Mesothelial cell of epicardium (in vitro differentiated cells): ENCODE measurements at regions not wholly inside any gene's neighbourhood (a gene's known extent, or its start where the extent isn't known, plus 50 kb on each side); places are given as distances from the start of the nearest gene placed in this dataset.

Experiments
- DNase-seq, 2 experiments: peaks; one replicate each; pipeline ENCODE4 v3.0.0; 2021; ENCODE audit warnings: low spot score in 2 of 2; ENCODE audit not compliant: unreplicated experiment in 2 of 2
- H3K27ac Mint-ChIP-seq: 2 replicates; pipeline ENCODE4 v1.8.0; 2021; ENCODE audit warnings: mixed read lengths
- H3K27me3 Mint-ChIP-seq: 2 replicates; pipeline ENCODE4 v1.8.0; 2021; ENCODE audit warnings: low read depth, mixed read lengths
- H3K36me3 Mint-ChIP-seq: 2 replicates; pipeline ENCODE4 v1.8.0; 2021; ENCODE audit warnings: mixed read lengths
- H3K4me1 Mint-ChIP-seq: 2 replicates; pipeline ENCODE4 v1.8.0; 2021; ENCODE audit warnings: mixed read lengths
- H3K4me3 Mint-ChIP-seq: 2 replicates; pipeline ENCODE4 v1.8.0; 2021; ENCODE audit warnings: mild to moderate bottlenecking, moderate library complexity, mixed read lengths
- H3K9me3 Mint-ChIP-seq: 2 replicates; pipeline ENCODE4 v1.8.0; 2021; ENCODE audit warnings: mixed read lengths
- CTCF ChIP-seq: fragments of 200-600 bp; sonication (generic); IDR thresholded peaks from one replicate; pipeline ENCODE4 v1.5.0; 2021; ENCODE audit warnings: antibody characterized with exemption; ENCODE audit not compliant: unreplicated experiment

GRCh38 chr4:186948361-186949242 lies 224.9 kb upstream of the FAT1 start:
- peak overlapping the region; percentile 31 for H3K4me3 Mint-ChIP-seq
- H3K4me1 Mint-ChIP-seq = peaks cover 15% of the 10 kb centered on the region
- H3K27ac Mint-ChIP-seq = peak overlapping the region; percentile 22
- H3K27me3 Mint-ChIP-seq = no peaks in the 10 kb centered on the region
- H3K9me3 Mint-ChIP-seq = no peaks in the 10 kb centered on the region
- no peaks in the 10 kb centered on the region for H3K36me3 Mint-ChIP-seq
- DNase-seq = no peak
- TF ChIP-seq CTCF = peak; percentile 35

GRCh38 chr4:186949847-186950246 lies 226.2 kb upstream of the FAT1 start:
- no peak for TF ChIP-seq CTCF
- H3K27me3 Mint-ChIP-seq = no peaks in the 10 kb centered on the region
- H3K4me3 Mint-ChIP-seq = no peak overlapping the region
- H3K9me3 Mint-ChIP-seq = no peaks in the 10 kb centered on the region
- no peaks in the 10 kb centered on the region for H3K36me3 Mint-ChIP-seq
- H3K27ac Mint-ChIP-seq = no peak overlapping the region
- DNase-seq = no peak
- H3K4me1 Mint-ChIP-seq = peaks cover 13% of the 10 kb centered on the region

GRCh38 chr4:186952709-186953108 lies 229.1 kb upstream of the FAT1 start:
- Mint-ChIP-seq H3K9me3 (no peaks in the 10 kb centered on the region), H3K4me1 (peaks cover 13% of the 10 kb centered on the region), H3K27ac (no peak overlapping the region), H3K4me3 (no peak overlapping the region), H3K27me3 (no peaks in the 10 kb centered on the region), H3K36me3 (no peaks in the 10 kb centered on the region)
- TF ChIP-seq CTCF = no peak
- DNase-seq = no peak

GRCh38 chr4:186953599-186954260 lies 230.1 kb upstream of the FAT1 start:
- Mint-ChIP-seq H3K4me1 (peaks cover 11% of the 10 kb centered on the region), H3K36me3 (no peaks in the 10 kb centered on the region), H3K27me3 (no peaks in the 10 kb centered on the region), H3K27ac (no peak overlapping the region), H3K4me3 (no peak overlapping the region), H3K9me3 (no peaks in the 10 kb centered on the region)
- TF ChIP-seq CTCF = no peak
- no peak for DNase-seq

- Mint-ChIP-seq H3K9me3 (no peaks in the 10 kb centered on the region), H3K4me3 (no peak overlapping the region), H3K27ac (no peak overlapping the region), H3K27me3 (no peaks in the 10 kb centered on the region), H3K36me3 (no peaks in the 10 kb centered on the region), H3K4me1 (peaks cover 6% of the 10 kb centered on the region)
- no peak for TF ChIP-seq CTCF
- no peak for DNase-seq
These were observed 230.9 kb upstream of the FAT1 start for GRCh38 chr4:186954509-186954908.
